Right ventricle myocardium superior (tissue), 1 donor: ENCODE measurements at regions not wholly inside any gene's neighbourhood (a gene's known extent, or its start where the extent isn't known, plus 50 kb on each side); places are given as distances from the start of the nearest gene placed in this dataset.
"Not testable (repeated sequence)": the region's sequence is repeated elsewhere in the genome, so short reads cannot be mapped to it uniquely, and the experiment has no call there.

Experiments used
- ATAC-seq: fragments of 200-7000 bp; cut with Tn5 transposase; one replicate; pipeline ENCODE4 v1.9.1; 2020; ENCODE audit warnings: mild to moderate bottlenecking; ENCODE audit not compliant: poor library complexity
- DNase-seq: peaks from one replicate; pipeline ENCODE4 v3.0.0-alpha.2; 2020
- intact Hi-C: fragments of 100-400 bp; cut with DNase I; formaldehyde crosslinking; loops from one replicate; pipeline ENCODE4 v1.11.2; 2022
- donor health status: DM: no; HTN: yes; CAD: no; lungs with severe emphysema.

DNA sequence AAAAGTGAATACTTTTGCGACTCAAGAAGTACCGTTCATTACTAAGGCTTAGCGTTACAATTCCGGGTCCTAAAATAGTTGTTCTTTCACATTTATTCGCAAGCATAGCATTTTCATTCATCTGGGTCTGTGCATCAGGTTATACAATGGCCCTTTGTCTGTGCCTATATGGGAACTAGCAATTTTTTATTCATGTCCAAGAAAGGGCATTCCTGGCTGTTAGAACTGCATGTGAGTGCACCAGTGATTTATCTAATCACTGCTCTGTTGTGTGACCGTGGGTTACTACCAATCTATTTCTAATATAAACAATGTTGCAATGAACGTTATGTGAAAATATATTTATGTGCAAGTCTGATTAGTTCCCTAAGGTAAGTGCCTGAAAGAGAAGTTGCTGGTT lies 63.8 kb downstream of the SPANXA1 start:
- DNase-seq, intact Hi-C loops, ATAC-seq: not testable (repeated sequence)

DNA sequence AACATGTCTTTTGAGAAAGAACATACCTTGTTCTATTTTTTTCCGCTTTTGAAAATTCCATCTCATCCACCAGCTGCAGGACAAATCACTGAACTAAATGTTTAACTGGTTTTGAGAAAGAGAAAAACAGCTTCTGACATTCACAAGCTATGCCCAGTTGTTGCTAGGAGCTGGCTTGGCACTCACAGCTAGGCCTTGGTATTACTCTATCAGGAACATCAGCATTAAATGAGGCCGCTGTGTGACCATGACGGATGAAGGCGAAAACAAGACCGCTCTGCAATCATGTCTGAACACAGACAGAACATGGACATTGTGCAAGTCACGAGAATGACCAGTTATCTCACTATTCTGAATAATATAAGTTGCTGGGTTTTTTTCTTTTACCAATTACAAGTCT lies 108.8 kb downstream of the SPANXA1 start:
- intact Hi-C loops, DNase-seq, ATAC-seq: not testable (repeated sequence)

DNA sequence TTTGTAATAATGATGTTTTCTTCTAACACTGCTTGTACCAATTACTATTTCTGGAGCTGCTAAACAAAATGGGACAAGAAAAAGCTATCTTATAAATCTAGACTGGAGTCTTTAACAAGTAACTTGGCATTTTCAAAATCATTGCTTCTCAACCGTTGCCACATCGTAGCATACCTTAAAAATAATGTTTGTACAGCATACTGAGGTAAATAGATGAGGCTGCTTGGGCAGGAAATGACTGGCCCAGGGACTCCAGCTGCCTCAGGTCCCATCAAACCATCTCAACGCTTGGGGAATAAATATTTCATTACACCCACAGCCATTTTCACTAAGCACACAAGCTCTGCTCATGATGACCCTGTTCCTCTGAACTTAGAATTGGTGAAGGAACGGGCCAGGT lies 115.1 kb downstream of the SPANXA1 start:
- ATAC-seq (no peak), DNase-seq (no peak)
- intact Hi-C loops, result no loop called here

DNA sequence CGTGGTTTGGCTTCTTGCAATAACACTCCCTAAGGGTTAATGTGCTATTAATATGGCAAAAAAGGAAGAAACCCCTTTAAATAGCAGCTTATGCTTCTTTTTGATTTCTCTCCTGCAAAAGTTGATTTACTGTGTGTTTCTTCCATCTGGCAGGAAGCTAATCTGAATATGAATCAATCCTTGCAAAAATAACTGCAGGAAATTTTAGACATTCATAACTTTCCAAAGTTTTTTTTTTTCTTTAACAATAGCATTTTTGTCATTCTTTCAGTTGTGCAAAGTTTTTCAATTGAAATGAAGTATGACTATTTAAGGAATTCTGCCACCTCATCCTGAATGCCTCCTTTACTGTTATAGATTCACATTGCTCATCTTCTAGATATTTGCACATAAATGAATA lies 115.6 kb downstream of the SPANXA1 start:
- intact Hi-C loops, result no loop called here
- ATAC-seq, result no peak
- no peak for DNase-seq

DNA sequence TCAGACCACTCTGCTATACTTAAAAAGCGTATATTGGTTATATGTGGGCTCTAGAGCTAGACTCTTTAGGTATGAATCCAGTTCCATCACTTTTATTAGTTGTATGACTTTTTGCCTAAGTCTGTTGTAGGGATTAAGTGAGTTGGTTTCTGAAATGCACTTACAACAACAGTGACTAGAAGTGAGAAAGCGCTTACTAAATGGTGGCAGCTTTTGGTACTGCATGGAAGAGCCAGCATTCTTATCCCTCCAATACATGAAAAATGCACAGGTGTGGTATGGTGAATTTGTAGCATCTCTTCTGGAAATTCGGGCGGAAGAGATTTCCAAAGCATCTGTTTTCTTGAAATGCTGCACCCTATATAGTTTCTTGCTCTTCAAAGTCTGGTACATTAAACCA lies 117.1 kb downstream of the SPANXA1 start:
- intact Hi-C loops, result no loop called here
- DNase-seq, result no peak
- ATAC-seq, result no peak

DNA sequence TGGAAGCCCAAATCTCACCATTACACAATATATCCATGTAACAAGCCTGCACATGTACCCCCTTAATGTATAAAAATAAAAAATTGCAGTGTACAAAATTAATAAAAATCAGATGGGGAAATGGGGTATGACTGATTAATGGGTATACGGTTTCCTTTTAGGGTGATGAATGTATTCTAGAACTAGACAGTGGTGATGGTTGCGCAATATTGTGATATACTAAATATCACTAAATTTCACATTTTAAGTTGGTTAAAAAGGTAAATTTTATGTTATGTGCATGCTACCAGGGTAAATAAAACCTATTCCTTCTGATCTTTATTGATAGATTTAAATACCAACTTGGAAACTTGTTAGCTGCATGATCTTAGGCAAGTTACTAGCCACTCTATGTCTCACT lies 129.4 kb downstream of the SPANXA1 start:
- DNase-seq (no peak), ATAC-seq (no peak)
- intact Hi-C loops, result no loop called here

DNA sequence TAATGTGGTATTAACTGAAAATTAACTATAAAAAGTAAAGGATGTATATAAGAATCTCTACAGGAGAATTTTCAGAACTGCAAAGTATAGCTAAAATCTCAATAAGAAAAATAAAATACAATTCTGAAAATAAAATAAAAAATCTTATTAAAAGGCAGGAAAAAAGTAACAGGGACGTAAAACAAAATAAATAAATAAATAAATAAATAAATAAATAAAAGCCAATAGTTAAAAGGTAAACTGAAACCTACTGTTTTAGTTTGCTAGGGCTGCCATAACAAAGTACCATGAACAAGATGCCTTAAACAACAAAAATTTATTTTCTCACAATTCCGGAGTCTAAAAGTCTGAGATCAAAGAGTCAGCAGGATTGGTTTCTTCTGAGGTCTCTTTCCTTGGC lies 140.6 kb downstream of the SPANXA1 start:
- intact Hi-C loops, result no loop called here
- DNase-seq (no peak), ATAC-seq (no peak)

DNA sequence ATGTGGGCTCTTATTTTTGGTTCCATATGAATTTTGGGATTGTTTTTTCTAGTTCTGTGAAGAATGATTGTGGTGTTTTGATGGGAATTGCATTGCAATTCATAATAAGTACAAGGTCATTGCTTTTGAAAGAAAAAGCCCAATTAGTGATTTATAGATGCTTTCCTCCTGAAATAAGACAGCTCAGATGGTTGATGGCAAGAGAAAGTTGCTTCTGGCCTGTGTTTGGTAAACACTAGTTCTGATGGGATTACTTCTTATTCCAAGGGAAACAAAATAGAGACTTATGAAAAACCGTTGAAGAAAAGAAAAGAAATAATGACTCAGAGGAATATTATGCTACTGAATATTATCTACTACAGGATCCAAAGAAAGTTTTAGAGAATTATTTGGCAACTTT lies 144.9 kb downstream of the SPANXA1 start:
- intact Hi-C loops, result no loop called here
- no peak for ATAC-seq

DNA sequence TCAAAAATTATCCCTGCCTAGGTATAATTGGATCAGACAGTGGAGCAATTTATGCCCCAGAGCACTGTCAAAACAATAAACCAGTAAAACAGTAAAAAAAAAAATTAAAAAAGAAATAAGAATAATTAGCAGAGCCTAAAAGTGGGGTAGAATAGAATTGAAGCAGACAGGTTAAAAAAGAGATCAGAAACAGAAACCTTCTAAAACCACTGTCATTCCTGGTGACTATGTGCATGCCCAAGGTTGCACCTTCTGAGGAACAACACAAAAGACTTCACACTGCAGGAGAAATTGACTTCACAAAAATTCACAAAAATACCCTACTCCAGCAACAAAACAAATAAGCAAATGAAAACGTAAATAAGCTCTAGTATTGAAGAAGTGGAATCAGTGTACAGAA lies 168.6 kb downstream of the SPANXA1 start:
- ATAC-seq (no peak), DNase-seq (no peak)
- intact Hi-C loops, result no loop called here

More for the DNA sequence above, 144.9 kb downstream of the SPANXA1 start:
- DNase-seq, result no peak

DNA sequence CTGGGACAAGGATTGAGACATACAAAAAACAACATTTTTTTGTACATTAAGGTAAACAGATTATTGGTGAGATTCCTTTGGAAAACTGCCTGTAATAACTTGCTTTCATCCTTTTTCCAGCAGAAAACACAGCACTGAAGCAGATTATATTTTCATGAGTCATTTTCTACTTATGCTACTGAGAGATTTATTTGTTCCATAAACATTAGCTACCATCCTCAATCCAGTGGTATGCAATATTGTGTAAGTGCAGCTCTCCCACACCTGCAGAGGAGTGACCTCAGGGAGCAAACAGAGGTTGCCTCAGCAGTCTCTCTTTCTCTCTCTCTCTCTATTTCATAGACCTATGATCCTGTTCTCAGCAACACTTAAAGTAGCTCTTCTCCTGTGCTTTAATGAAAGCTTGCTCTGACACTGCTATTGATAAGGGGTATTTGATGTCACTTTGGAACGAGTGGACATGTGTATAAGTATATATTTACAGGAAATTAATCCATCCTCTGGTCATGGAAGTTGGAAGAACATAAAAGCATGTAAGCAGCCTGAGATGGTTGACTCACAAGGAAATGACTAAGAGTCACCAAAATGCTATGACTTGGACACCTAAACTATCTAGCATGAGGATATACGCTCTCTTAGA lies 163.7 kb upstream of the SPANXC start:
- ATAC-seq, result no peak
- DNase-seq, result no peak
- intact Hi-C loops, result no loop called here

DNA sequence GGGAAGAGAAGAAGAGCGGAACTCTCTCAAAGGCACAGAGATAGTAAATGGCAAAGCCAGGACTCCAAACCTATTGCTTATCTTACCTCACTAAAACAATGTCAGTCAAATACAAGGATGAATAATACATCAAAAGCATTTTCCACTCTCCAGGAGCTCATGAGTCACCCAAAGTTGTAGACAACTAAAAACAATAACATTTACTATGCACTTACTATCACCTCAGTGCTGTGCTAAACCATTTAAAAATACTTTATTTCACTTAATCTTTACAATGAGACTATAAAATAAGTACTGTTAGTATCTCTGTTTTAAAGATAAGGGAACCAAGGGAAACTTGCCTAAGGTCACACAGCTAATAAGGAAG lies 163.2 kb upstream of the SPANXC start:
- intact Hi-C loops, result no loop called here
- no peak for DNase-seq
- no peak for ATAC-seq

DNA sequence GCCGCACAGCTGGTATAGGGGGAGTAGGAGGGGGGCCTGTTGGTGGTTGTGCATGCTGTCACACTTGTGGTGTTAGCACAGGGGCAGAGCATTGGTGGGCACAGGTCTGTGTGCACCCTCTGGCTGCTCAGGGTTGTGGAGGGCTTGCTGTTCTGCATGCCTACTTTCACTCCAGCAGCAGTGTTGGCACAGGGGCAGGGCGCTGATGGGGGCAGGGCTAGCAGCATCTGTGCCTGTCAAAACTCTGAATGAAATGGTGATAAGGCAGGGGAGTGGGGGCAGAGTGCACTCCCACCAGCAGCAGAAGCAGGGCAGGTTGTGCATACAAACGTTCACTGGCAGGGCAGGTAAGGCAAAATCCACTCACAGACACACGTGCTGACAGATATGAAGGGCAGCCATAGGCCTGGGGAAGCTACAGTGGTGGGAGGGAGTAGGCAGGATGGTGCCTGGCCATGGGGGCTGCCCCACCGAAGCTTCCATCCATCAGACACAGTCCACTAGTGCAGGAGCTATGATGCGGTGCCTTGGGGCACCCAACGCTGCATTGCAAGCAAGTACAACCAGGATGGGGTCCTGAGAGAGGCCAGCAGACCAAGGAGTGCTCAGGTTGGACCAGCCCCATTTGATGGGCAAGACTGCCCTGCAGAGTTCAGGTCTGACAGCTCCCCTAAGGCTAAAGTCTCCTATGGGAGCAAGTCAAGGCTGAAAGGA lies 160.7 kb upstream of the SPANXC start:
- intact Hi-C loops, result no loop called here
- DNase-seq, result no peak

DNA sequence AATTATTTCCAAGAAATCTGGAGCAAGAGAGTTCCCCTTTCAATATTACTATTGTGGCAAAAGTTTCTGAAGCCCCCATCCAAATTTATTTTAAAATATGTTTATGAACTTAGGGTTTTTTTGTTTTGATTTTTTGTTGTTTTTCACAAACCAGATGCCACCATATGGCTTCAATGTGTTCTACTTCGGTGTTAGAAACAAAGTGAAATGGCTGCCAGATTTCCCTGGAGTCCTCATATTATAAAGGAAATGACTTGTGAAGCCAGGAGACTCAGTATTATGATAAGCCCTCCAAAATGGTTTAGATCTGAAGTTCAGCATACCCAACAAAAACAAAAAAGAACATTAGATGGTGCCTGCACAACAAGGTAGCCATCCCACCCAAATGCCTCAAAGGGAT lies 154.2 kb upstream of the SPANXC start:
- DNase-seq, result no peak
- intact Hi-C loops, result no loop called here
- ATAC-seq, result no peak

More for the DNA sequence above, 160.7 kb upstream of the SPANXC start:
- ATAC-seq, result no peak

DNA sequence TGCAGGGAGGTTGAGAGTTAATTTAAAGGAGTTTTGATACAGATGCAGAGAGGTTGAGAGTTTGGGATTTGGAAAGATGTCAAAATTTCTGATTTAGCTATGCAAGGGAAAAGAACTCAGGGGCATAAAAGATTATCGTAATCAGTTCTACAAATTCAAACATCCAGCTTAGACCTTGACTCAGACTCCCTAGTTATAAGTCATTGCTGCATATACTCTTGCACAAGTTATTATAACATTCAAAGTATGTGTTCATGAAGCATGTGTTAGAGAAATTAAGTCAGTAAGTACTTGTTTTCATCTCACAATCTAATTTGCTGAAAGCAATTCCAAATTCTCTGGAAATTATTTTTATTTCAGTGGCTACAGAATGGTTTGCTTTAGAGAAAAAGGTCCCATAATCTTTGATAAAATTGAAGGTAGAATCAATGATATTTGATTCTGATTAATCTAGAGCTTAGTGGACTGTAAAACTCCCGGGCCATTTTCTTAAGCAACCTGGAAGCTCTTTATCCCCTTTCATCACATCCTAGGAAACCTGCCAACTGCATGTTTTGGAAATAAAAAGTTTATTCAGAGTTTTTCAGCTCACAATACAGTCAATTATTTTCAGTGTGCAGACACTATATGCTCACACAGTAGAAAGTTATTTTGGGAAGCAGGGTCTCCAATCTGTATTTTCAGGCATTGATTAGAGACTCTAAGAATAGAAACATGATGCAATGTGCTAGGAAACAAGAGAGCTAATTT lies 132.9 kb upstream of the SPANXC start:
- intact Hi-C loops, result no loop called here

DNA sequence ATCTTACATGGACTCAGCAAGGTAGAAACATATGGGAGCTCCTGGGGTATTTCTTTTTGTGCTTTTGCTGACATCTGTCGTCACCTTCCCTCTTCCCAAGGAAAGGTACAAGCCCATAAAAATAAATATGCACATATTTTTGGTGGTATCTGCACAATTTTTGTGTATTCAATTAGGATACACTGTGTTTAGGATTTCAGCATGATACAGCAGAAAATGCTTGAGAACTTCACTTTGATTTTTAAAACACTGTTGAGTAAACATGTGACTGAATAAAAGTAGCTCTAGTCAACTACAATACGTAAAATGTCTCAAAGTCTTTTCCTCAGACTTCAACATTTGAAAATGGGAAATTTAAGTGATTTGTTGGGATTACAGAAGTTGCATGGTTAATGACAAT lies 99.4 kb upstream of the SPANXC start:
- intact Hi-C loops, result no loop called here
- no peak for DNase-seq
- ATAC-seq, result no peak

More for the DNA sequence above, 132.9 kb upstream of the SPANXC start:
- ATAC-seq (no peak), DNase-seq (no peak)

DNA sequence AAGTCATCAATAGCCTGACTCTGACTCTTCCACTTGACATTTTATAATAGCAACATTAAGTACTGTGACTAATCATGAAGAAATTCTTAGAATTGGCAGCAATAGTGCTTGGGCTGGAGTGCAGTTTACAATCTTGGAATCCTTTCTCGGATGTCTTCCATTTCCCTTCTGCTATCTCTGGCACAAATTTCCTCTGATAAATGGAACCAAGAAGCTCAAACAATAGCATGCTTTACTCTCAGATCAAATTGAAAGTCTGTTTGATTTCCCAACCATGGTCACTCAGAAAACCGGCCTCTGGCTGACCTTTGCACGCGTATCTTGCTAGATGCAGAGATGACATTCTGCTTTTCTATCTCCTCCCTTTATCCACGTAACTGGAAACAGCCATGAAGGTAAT lies 99.0 kb upstream of the SPANXC start:
- ATAC-seq, result peak; percentile 46
- intact Hi-C loops, result no loop called here
- DNase-seq, result peak; percentile 33

DNA sequence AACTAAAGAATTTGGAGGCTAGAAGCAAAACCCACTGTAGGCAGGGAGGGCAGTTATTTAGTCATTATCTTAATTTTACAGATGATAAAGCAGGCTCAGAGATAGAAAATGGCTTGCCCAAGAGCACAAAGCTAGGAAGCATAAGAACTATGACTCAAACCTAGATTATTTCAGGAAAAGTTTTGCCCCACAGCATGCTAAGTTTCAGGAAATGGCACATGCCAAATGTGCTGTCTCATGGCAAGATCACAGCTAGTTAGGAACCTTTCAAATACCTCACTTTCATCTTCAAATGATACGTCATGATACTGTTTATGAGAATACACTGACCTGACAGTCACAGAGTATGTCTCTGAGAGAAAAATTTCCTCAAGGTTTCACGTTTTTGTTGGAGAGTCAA lies 78.5 kb upstream of the SPANXC start:
- ATAC-seq (no peak), DNase-seq (no peak)
- intact Hi-C loops, result no loop called here

DNA sequence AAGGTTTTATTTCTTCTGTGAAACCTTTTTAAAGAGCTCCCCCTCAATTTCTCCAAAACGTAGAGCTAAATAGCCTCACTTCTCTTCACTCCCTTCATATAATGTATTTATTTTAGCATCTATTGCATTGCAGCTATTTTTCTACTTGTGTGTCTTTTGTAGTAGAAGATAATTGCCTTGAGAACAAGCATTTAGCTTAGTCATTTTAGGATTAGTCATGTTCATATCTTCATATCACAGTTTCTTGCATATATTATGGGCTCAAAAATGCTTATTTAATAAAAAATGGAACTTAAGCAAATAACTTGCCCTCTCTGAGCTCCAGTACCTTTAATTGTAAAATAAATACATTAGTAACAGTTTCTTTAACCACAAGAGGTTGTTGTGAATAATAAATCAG lies 72.1 kb upstream of the SPANXC start:
- intact Hi-C loops, result no loop called here
- DNase-seq (no peak), ATAC-seq (no peak)

DNA sequence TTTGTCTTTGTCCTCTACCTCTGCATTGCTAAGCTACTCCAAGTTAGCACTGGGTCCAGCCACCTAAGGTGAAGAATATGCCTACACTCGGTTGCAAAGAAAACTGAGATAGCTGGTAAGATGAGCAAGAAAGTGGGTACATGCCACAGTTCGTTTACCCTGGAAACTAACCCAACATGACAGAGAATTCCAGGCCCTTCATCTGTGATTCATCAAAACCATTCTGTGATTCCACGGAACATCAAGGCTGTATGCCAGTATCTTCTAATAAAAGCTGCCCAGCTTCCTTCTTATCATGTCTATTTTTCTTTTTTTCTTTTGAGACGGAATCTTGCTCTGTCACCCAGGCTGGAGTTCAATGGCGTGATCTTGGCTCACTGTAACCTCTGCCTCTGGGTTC lies 58.7 kb upstream of the SPANXC start:
- ATAC-seq, result no peak
- intact Hi-C loops, result no loop called here
- no peak for DNase-seq
